ENCODE measurements at regions not wholly inside any gene's neighbourhood (a gene's known extent, or its start where the extent isn't known, plus 50 kb on each side); places are given as distances from the start of the nearest gene placed in this dataset.

DNA sequence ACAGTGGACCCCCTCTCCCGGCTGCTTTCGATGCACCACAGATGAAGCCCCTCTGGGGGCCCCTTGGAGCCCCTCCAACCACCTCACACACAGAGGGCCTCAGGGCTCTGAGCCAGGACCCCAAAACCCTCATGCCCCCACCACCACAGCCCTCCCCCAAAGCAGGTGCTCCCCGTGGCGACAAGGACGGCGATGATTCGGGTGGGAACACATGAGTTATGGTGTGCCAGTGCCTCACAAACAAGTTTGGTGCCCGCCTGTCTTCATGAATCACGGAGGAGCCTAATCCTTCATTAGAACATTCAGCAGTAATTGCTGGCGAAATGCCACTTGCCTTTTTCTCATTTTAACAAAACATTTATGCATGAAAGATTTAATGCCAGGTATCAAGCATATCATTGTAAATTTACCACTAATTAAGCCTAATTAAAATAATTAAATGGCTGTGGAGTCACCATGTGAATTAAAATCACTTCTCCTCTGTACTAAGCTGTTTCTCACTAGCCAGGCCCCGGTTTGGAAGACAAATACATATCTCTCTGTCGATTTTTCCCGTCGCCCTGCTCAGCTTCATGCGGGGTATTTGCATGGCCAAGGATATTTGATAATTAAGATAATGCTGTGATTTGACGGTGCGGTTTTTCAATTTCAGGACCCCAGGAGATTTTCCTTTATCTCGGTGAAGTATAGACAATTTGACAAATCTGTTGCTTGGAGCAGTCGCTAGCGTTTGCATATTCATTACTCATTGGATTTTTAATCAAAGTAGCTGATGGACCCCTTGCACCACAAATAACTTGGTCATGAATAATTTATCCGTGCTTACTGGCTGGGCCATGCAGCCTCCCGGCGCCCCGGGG, 157.0 kb downstream of the TLE3 start:
- DNase-seq: peak; percentile 46

DNA sequence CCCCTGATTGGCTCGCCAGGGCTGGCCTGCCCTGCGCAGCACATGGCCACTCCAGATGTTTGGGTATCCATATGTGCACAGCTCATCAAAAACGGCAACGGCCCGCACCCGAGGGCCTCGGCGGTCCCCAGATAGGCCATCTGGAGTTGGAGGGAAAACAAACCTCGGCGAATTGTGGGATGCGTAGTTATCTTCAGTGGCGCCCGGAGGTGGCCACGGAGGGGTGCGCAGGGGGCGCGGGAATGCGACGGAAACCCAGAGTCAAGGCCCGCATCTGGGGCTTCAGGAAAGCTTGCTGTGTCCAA, 156.5 kb downstream of the TLE3 start:
- DNase-seq: no peak

- no peak for DNase-seq
Measured at GRCh38 chr15:69941706-69942495, 155.8 kb downstream of the TLE3 start.

DNA sequence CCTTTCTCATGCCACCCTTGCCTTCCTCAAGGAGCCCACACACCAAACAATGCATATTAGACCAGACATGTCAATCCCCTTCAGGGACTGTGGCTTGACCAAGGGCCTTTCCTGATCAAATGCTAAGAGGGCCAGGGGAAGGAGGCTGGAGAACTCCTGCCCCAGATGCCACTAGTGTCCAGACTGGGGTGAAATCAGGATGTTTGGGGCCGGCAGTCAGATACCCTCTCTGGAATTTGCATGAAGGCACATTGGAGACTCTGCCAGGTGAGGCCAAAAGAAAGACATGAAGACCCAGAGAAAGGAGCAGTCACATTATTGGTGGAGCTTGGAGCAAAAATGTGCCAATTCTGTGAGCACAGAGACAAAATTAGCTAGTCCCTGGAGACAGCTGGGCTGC, 154.1 kb downstream of the TLE3 start:
- DNase-seq: no peak

DNA sequence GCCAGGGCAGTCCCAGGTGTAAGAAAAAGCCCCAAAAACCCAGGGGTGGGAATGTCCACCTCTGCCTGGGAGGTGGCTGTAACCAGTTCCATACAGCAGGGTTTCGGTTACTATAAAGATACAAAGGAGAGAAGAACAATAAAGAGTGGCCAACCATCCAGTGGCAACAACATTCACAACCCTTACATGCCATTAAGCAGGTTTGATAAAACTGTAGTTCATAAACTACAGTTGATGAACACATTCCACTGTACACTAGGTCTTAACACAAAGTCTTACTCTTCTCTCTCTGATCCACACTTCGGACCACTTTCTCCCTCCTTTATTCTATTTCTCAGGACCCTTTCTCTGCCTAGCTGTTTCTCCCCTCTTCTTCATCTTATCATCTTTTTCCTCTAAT, 152.0 kb downstream of the TLE3 start:
- DNase-seq: no peak

- DNase-seq: no peak
Measured at GRCh38 chr15:69946870-69947269, 150.8 kb downstream of the TLE3 start.

GRCh38 chr15:69947394-69947793, 150.3 kb downstream of the TLE3 start:
- DNase-seq: no peak

DNA sequence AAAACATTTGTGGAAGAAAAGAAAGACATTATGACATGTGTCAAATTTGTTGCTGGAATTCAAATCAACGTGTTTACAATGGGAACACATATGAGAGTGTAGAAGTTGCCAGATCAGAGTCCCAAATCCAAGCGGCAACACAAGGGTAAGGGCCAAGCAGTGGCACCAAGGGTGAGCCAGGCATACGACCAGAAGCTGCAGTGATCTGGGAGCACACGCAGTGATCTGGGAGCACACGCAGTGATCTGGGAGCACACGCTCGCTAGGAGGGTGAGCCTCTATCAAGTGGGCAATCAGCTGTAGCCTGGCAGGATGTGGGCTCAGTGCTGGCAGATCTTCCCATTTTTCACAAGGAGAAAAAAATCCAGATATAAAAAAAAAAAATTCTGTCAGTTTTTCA, 148.2 kb downstream of the TLE3 start:
- DNase-seq: no peak

DNA sequence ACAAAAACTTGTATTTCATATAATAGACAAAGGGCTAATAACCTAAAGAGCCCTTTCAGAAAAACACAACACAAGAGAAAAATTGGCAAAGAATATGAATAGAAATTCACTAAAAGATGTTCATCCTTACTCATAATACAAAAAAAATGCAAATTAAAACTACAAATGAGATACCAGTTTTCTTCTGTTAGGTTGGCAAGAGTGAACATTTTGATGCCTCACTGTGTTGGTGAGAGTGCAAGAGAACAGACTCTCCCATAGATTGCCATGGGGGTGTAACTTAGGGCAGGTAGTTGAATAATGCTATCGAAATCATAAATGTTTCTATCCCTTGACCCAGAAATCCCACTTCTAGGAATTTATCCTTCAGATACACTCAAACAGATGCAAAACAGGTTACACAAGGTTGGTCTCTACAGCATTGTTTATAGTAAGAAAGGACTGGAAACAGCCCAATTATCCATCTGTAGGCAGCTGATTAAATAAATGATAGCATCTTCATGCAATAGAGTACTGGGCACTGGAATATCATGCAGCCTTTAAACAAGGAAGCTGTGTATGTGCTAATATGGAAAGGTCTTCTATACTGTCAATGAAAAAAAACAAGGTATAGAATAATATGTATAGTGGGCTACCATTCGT, 146.3 kb downstream of the TLE3 start:
- peak; percentile 91 for DNase-seq

- DNase-seq: peak; percentile 78
Measured at GRCh38 chr15:69951898-69952555, 145.7 kb downstream of the TLE3 start.

DNA sequence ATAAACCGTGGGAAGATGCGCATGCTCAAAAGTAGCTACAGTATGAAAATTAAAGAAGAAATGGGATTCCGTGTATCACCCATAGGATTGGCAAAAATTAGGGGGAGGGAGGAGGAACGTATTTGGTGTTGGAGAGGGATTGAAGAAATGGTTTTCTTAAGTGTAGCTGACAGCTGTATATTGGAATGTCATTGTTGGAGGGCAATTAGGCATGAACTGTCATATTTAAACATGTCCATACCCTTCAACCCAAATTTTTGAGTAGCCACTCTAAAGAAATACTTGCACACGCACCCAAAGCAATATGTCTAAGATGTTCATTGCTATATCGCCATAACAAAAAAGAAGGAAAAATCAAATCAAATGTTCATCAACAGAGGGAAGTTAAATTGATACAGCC, 144.7 kb downstream of the TLE3 start:
- DNase-seq: no peak

DNA sequence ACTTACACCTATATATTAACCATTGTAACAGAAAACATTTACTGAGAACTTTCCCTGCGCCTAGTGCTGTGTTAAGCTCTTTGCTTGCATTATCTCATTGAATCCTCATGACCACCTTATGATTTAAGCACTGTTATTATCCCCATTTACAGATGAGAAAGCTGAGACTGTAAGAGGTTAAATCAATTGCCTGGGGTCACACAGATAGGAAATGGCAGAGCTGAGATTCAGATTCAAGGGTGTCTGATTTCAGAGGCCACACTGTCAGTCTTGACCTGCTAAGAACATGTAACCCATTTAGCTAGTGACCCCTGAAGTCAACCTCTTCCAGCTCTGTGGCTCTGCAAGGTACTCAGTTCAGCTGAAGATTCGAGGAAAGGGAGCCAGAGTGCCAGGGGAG, 143.9 kb downstream of the TLE3 start:
- DNase-seq: no peak

DNA sequence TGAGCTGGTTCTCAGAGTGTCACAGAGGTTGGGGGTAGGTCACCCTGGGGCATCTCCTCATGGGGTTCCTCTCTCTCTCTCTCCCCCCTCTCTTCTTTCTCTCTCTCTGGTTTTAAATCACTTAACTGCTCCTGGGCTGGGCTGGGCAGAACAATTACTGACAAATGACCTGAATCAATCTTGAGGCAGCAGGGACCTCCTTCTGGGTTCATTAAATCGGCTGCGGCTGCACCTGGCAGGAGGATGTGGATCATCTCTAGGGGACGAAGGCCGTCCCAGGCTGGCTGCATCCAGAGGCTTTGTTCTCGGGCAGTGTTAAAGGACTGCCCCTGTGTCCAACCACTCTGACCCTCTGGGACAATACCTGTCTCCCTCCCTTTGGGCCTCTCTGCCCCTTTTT, 143.1 kb downstream of the TLE3 start:
- no peak for DNase-seq

GRCh38 chr15:69955240-69955894, 142.3 kb downstream of the TLE3 start:
- DNase-seq: no peak

GRCh38 chr15:69956417-69956816, 141.3 kb downstream of the TLE3 start:
- no peak for DNase-seq

DNA sequence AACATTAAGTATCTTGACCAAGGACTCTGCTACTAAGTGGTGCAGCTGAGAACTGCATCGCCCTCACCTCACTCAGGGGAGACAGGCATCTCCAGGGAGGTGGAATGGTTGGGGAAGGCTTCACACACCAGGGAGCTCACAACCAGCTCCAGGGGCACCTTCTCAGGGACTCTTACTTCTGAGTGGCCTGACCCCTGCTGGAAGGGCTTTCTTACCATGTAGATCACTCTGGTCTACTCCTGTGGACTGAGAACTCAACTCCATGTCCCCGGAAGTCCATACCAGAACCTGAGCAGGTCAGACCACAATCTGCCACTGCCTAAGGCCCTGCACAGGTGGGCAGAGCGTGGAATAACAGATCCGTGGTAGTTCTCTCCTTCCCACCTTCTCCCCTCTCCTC, 140.5 kb downstream of the TLE3 start:
- DNase-seq: no peak

DNA sequence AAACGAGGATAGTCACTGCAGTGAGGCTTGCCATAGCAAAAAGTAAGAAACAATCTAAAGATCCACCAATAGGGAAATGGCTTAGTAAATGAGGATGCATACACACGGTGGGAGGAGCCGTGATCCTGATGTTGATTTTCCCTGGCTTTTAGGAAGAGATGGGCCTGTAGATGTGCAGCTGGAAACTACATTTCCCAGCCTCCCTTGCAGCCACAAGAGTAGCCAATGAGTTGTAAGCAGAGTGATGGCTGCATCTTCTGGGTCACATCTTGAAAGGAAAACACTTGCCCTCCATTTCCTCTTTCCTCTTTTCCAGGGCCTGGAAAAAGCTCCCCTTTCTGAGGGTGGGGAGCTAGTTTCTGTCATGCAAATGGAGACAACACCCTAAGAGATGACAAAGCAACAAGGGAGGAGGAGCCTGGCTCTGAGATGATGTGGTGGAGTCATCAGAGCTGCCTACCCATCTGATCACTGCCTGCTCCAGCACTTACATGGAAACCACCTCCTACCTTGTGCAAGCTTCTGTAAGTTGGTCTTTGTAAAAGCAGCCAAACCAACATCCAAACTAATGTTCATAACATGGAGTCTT, 139.1 kb downstream of the TLE3 start:
- no peak for DNase-seq

DNA sequence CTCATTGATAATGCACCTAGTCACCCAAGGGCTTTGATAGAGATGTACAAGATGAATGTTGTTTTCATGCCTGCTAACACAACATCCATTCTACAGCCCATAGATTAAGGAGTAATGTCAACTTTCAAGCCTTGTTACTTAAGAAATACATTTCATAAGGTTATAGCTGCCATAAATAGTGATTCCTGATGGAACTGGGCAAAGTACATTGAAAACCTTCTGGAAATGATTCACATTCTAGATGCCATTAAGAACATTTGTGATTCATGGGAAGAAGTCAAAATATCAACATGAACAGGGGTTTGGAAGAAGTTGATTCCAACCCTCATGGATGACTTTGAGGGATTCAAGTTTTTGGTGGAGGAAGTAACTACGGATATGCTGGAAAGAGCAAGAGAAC, 135.2 kb downstream of the TLE3 start:
- no peak for DNase-seq

DNA sequence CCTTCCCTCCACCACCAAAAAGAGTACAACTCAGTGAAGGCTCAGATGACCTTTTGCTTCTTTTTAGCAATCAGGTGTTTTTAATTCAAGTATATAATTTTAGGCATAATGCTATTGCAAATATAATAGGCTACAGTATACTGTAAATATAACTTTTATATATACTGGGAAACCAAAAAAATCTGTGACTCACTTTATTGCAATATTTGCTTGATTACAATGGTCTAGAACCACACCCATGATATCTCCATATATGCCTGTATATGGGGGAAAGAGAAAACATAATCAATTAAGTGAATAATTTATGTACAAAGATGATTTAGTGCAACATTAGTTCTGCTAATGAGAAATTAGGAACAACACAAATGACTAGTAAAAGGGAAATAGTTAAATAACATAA, 134.3 kb downstream of the TLE3 start:
- DNase-seq: no peak

DNA sequence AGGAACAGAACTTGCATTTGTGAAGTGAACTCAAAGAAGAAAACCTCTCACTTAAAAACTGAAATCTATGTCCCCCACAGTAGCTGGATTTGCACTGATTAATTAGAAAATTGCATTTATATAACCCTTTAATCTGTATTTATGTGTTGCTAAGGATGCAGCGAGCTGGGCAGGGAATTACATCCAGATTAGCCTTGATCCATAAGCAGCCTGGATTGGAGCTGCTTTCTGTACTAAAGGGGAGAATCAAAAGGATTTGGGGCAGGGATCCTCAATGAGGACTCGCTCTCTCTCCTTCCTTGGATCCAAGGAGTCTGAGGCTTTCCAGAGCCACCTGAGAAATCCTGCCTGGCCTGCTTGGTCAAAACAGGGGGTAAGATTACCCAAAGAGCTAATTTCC, 125.9 kb downstream of the TLE3 start:
- no peak for DNase-seq

- DNase-seq: no peak
Measured at GRCh38 chr15:69972436-69972835, 125.3 kb downstream of the TLE3 start.

GRCh38 chr15:69973102-69973714, 124.5 kb downstream of the TLE3 start:
- no peak for DNase-seq
